Limb (tissue), 2 donors: ENCODE measurements at regions not wholly inside any gene's neighbourhood (a gene's known extent, or its start where the extent isn't known, plus 50 kb on each side); places are given as distances from the start of the nearest gene placed in this dataset.

Experiments
- DNase-seq, 2 donors: peaks; one replicate each; pipeline ENCODE4 v3.0.0-alpha.2; 2016; ENCODE audit errors: extremely low spot score in 2 of 2

- no peak for DNase-seq
These were observed 49.8 kb upstream of the AGPS start for GRCh38 chr2:177342736-177343135.
